B cell (primary cell): ENCODE measurements at regions not wholly inside any gene's neighbourhood (a gene's known extent, or its start where the extent isn't known, plus 50 kb on each side); places are given as distances from the start of the nearest gene placed in this dataset.

ENCODE experiments used
- ATAC-seq: fragments of 200-7000 bp; cut with Tn5 transposase; one replicate; pipeline ENCODE4 v1.10.0; 2021; ENCODE audit warnings: low read depth, mild to moderate bottlenecking, moderate number of reproducible peaks, moderate library complexity
- CTCF ChIA-PET: fragments of 350-600 bp; sonication (Branson Sonifier 250); formaldehyde crosslinking; loops from one replicate; lab custom pipeline; 2021; ENCODE audit warnings: antibody characterized with exemption, inconsistent platforms; lab: Charles Lee
- POLR2A ChIA-PET: fragments of 350-600 bp; sonication (Branson Sonifier 250); formaldehyde crosslinking; loops from one replicate; lab custom pipeline; 2021; ENCODE audit warnings: antibody characterized with exemption; lab: Charles Lee
- DNase-seq: peaks from one replicate; pipeline ENCODE4 v3.0.0; 2013
- H2AFZ ChIP-seq: 2 replicates; pipeline ENCODE4 v1.6.1; 2012; ENCODE audit warnings: mild to moderate bottlenecking, low read depth, low read length; ENCODE audit not compliant: insufficient read depth, poor library complexity, severe bottlenecking
- H3K27ac ChIP-seq, 2 donors: 1 replicate in 1 of 2; 2 replicates in 1 of 2; pipeline ENCODE4 v1.5.1; 2012 to 2013; ENCODE audit warnings: low read length in 2 of 2, mild to moderate bottlenecking in 2 of 2, moderate library complexity in 1 of 2
- H3K27me3 ChIP-seq, 4 experiments: fragments of 200-600 bp in 1 of 4; sonication (generic) in 1 of 4; replicated peaks in 1 of 4; 1 replicate in 2 of 4; 2 replicates in 2 of 4; pipeline versions ENCODE4 v1.6.1 to v1.7.0; 2013 to 2016; ENCODE audit warnings: low read length in 3 of 4, mild to moderate bottlenecking in 2 of 4, mixed read lengths in 1 of 4, moderate library complexity in 1 of 4; ENCODE audit not compliant: insufficient read depth in 4 of 4, control insufficient read depth in 3 of 4; ENCODE audit errors: control extremely low read depth in 1 of 4
- H3K36me3 ChIP-seq, 2 experiments: replicated peaks in 1 of 2; 1 replicate in 1 of 2; 2 replicates in 1 of 2; pipeline versions ENCODE4 v1.6.1 to v1.7.1; 2013; ENCODE audit warnings: low read length in 1 of 2; ENCODE audit not compliant: insufficient read depth in 2 of 2, control insufficient read depth in 1 of 2; ENCODE audit errors: control extremely low read depth in 1 of 2, extremely low read depth in 1 of 2
- H3K4me1 ChIP-seq, 2 donors: fragments of 200-600 bp in 1 of 2; sonication (generic) in 1 of 2; 1 replicate in 1 of 2; 2 replicates in 1 of 2; pipeline versions ENCODE4 v1.5.1 to v1.6.1; 2013 to 2017; ENCODE audit warnings: low read length in 2 of 2; ENCODE audit not compliant: control insufficient read depth in 2 of 2, insufficient read depth in 2 of 2
- H3K4me2 ChIP-seq: replicated peaks from 2 replicates; pipeline ENCODE3; 2012; ENCODE audit warnings: mild to moderate bottlenecking, low read depth, low read length; ENCODE audit not compliant: poor library complexity, severe bottlenecking
- H3K4me3 ChIP-seq, 5 experiments: fragments of 200-600 bp in 1 of 5; sonication (generic) in 1 of 5; 1 replicate in 3 of 5; 2 replicates in 2 of 5; pipeline versions ENCODE4 v1.5.1 to v1.7.0; 2011 to 2016; ENCODE audit warnings: low read length in 4 of 5, mild to moderate bottlenecking in 4 of 5, low read depth in 2 of 5, control low read depth in 1 of 5, moderate library complexity in 1 of 5; ENCODE audit not compliant: insufficient read depth in 1 of 5; ENCODE audit errors: control extremely low read depth in 1 of 5, extremely low read depth in 1 of 5
- H3K79me2 ChIP-seq: fragments of 200-600 bp; sonication (generic); one replicate; pipeline ENCODE4 v1.6.0; 2016; ENCODE audit warnings: low read length; ENCODE audit not compliant: control insufficient read depth, insufficient read depth
- H3K9ac ChIP-seq: fragments of 200-600 bp; sonication (generic); 2 replicates; pipeline ENCODE4 v1.6.1; 2017; ENCODE audit warnings: mild to moderate bottlenecking, low read length, moderate library complexity
- H3K9me3 ChIP-seq, 3 donors: one replicate each; pipeline versions ENCODE4 v1.6.1 to v1.7.1; 2013; ENCODE audit warnings: low read length in 2 of 3; ENCODE audit not compliant: control insufficient read depth in 2 of 3, insufficient read depth in 1 of 3; ENCODE audit errors: control extremely low read depth in 1 of 3
- H4K20me1 ChIP-seq: 2 replicates; pipeline ENCODE4 v1.6.0; 2012; ENCODE audit warnings: mild to moderate bottlenecking, low read length; ENCODE audit not compliant: insufficient read depth, control insufficient read depth, poor library complexity, severe bottlenecking
- H3K27ac Mint-ChIP-seq: one replicate; pipeline ENCODE4 v1.8.0; 2021; ENCODE audit warnings: mixed read lengths
- H3K27me3 Mint-ChIP-seq: one replicate; pipeline ENCODE4 v1.8.0; 2021; ENCODE audit warnings: mixed read lengths
- H3K4me1 Mint-ChIP-seq: one replicate; pipeline ENCODE4 v1.8.0; 2021; ENCODE audit warnings: mixed read lengths
- H3K4me3 Mint-ChIP-seq: one replicate; pipeline ENCODE4 v1.8.0; 2021; ENCODE audit warnings: mixed read lengths
- H3K9me3 Mint-ChIP-seq: one replicate; pipeline ENCODE4 v1.8.0; 2022; ENCODE audit warnings: mixed read lengths; ENCODE audit not compliant: insufficient read depth
- CTCF ChIP-seq: fragments of 200-600 bp; IDR thresholded peaks from one replicate; pipeline ENCODE4 v1.8.0; 2022; ENCODE audit warnings: antibody characterized with exemption, mild to moderate bottlenecking
- EZH2 ChIP-seq: IDR thresholded peaks from 2 replicates; pipeline ENCODE4 v1.6.1; 2012; ENCODE audit warnings: borderline replicate concordance, low read depth, mild to moderate bottlenecking, moderate library complexity, low read length; ENCODE audit not compliant: insufficient read depth, poor library complexity, severe bottlenecking
- WGBS: methylation state at CpG from one replicate; pipeline ENCODE4 v1.1.5; 2013; ENCODE audit warnings: missing lambda C conversion rate; ENCODE audit not compliant: insufficient coverage; 5-methylcytosine and 5-hydroxymethylcytosine counted together
- intact Hi-C: fragments of 100-400 bp; cut with micrococcal nuclease; formaldehyde crosslinking; loops from one replicate; pipeline ENCODE4 v1.10.0; 2022

GRCh38 chr11:69243496-69244200 lies 50.3 kb upstream of the MYEOV start:
- H3K27me3 Mint-ChIP-seq: no peaks in the 10 kb centered on the region
- Histone ChIP-seq H3K9ac (no peak overlapping the region), H3K79me2 (no peaks in the 10 kb centered on the region), H3K27ac (no peak overlapping the region), H3K36me3 (no peaks in the 10 kb centered on the region), H3K4me3 (no peak overlapping the region), H3K4me2 (no peak overlapping the region), H3K9me3 (peaks cover 0 to 9% (median 0%) of the 10 kb centered on the region in 3 donors), H4K20me1 (no peaks in the 10 kb centered on the region), H3K4me1 (peaks cover 7 to 9% of the 10 kb centered on the region in 2 donors), H2AFZ (no peak overlapping the region), H3K27me3 (no peaks in the 10 kb centered on the region)
- H3K4me1 Mint-ChIP-seq: peaks cover 11% of the 10 kb centered on the region
- POLR2A ChIA-PET: no interaction called here
- ATAC-seq (no peak), DNase-seq (no peak)
- no peaks in the 10 kb centered on the region for H3K9me3 Mint-ChIP-seq
- TF ChIP-seq CTCF (no peak), EZH2 (no peak)
- intact Hi-C loops: no loop called here
- CTCF ChIA-PET: interaction anchor here (1.1 kb wide), 1 partner anchor 14 kb away, joined by 3 read pairs; no protein-coding TSS in a partner anchor
- no peak overlapping the region for H3K27ac Mint-ChIP-seq
- 93% methylated on average over 1 of the region's 1 CpG for WGBS
- no peak overlapping the region for H3K4me3 Mint-ChIP-seq
